ENCODE measurements at regions not wholly inside any gene's neighbourhood (a gene's known extent, or its start where the extent isn't known, plus 50 kb on each side); places are given as distances from the start of the nearest gene placed in this dataset.

DNA sequence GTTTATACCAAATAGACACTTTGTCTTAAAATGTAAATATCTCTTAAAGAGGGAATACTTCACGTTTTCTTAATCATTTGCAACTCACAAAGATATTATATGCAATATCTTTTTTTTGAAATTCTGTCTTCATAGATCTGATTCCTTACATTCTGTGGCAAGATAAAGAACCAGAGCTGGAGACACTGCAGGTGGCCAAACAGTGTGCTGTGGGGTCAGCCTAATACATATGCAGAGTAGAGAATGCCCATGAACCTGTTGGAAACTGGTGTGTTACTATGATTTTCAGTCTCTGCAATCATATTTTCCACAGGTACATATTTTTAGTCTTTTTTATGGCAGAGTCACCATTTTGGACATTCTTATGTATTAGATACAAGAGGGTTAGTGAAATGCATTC is 229.6 kb upstream of the CHST9 start:
- DNase-seq (ENCODE audit: low read depth, low spot score) (no peak), ATAC-seq (no peak)
- ChIA-PET POLR2A (no interaction called here), RAD21 (ENCODE audit: low non-redundant PET in 1 of 2, low total read pairs in 2 of 2, uncharacterized antibody in 2 of 2, unreplicated experiment in 2 of 2) (no interaction called here), CTCF (no interaction called here)
- no peaks in the 10 kb centered on the region for H3K79me2 ChIP-seq (ENCODE audit: insufficient read depth, low read length)
- H2AFZ ChIP-seq (ENCODE audit: low read depth, low read length, poor library complexity, severe bottlenecking): no peak overlapping the region
- no peak overlapping the region for H3K9ac ChIP-seq (ENCODE audit: low read length)
- H3K27me3 ChIP-seq (ENCODE audit: insufficient read depth, low read length): no peaks in the 10 kb centered on the region
- no peak overlapping the region for H3K27ac ChIP-seq (ENCODE audit: low read depth, low read length)
- no peaks in the 10 kb centered on the region for H3K4me1 ChIP-seq (ENCODE audit: control insufficient read depth in 1 of 2, insufficient read depth in 2 of 2, low read length in 2 of 2)
- no TSS peak for BruUV-seq (replicated peaks)
- TF ChIP-seq CEBPB (IDR thresholded peaks at IDR 0.05; ENCODE audit: low read depth) (no peak), SRF (IDR thresholded peaks at IDR 0.05; ENCODE audit: low read depth) (no peak), YY1 (IDR thresholded peaks at IDR 0.05; ENCODE audit: extremely low read depth, insufficient replicate concordance, low read depth, low read length) (no peak), SIN3A (IDR thresholded peaks at IDR 0.05; ENCODE audit: low read depth) (no peak), RAD21 (IDR thresholded peaks at IDR 0.05; ENCODE audit: low read depth) (no peak), ZNF274 (IDR thresholded peaks at IDR 0.05; ENCODE audit: low read depth, low read length) (no peak), EGR1 (IDR thresholded peaks at IDR 0.05; ENCODE audit: low read depth) (no peak), FOSL1 (IDR thresholded peaks at IDR 0.05; ENCODE audit: low read depth) (no peak), TCF7L2 (IDR thresholded peaks at IDR 0.05; ENCODE audit: borderline replicate concordance, extremely low read depth, insufficient read depth, insufficient read length) (no peak), ZFX (IDR thresholded peaks at IDR 0.05) (no peak), EZH2phosphoT487 (IDR thresholded peaks at IDR 0.05; ENCODE audit: borderline replicate concordance) (no peak)
- TF ChIP-seq, protein P1, sequence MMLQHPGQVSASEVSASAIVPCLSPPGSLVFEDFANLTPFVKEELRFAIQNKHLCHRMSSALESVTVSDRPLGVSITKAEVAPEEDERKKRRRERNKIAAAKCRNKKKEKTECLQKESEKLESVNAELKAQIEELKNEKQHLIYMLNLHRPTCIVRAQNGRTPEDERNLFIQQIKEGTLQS (IDR thresholded peaks at IDR 0.05): no peak
- TF ChIP-seq, protein P2, sequence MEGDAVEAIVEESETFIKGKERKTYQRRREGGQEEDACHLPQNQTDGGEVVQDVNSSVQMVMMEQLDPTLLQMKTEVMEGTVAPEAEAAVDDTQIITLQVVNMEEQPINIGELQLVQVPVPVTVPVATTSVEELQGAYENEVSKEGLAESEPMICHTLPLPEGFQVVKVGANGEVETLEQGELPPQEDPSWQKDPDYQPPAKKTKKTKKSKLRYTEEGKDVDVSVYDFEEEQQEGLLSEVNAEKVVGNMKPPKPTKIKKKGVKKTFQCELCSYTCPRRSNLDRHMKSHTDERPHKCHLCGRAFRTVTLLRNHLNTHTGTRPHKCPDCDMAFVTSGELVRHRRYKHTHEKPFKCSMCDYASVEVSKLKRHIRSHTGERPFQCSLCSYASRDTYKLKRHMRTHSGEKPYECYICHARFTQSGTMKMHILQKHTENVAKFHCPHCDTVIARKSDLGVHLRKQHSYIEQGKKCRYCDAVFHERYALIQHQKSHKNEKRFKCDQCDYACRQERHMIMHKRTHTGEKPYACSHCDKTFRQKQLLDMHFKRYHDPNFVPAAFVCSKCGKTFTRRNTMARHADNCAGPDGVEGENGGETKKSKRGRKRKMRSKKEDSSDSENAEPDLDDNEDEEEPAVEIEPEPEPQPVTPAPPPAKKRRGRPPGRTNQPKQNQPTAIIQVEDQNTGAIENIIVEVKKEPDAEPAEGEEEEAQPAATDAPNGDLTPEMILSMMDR (IDR thresholded peaks at IDR 0.05 in 2 of 3, conservative IDR thresholded peaks at IDR 0.05 in 1 of 3; ENCODE audit: borderline replicate concordance in 1 of 3, insufficient read depth in 1 of 3, low read depth in 2 of 3, low read length in 2 of 3): no peak
- H3K4me3 ChIP-seq (replicated peaks in 1 of 2; ENCODE audit: low read depth in 1 of 2, low read length in 2 of 2): no peak overlapping the region
- no peaks in the 10 kb centered on the region; a peak in 1 of 4 replicates for H3K9me3 ChIP-seq (ENCODE audit: control insufficient read depth in 1 of 2, insufficient read depth in 1 of 2, low read depth in 1 of 2, low read length in 2 of 2)
- no peaks in the 10 kb centered on the region for H3K9me2 ChIP-seq (ENCODE audit: insufficient read depth)
- no peaks in the 10 kb centered on the region for H3K36me3 ChIP-seq (ENCODE audit: control insufficient read depth in 1 of 2, insufficient read depth in 2 of 2, low read length in 2 of 2)
- no peak overlapping the region for H3K4me2 ChIP-seq (ENCODE audit: low read length)
- H4K20me1 ChIP-seq (ENCODE audit: insufficient read depth): no peaks in the 10 kb centered on the region
- intact Hi-C loops (cut with micrococcal nuclease): no loop called here

Measured in HCT116 (cell line).